Endodermal cell (in vitro differentiated cells): ENCODE measurements at regions not wholly inside any gene's neighbourhood (a gene's known extent, or its start where the extent isn't known, plus 50 kb on each side); places are given as distances from the start of the nearest gene placed in this dataset.

Source experiments
- DNase-seq: peaks from one replicate; pipeline ENCODE4 v3.0.0-alpha.2; 2017
- H3K27ac ChIP-seq: 2 replicates; pipeline ENCODE4 v1.5.1; 2013; ENCODE audit warnings: mild to moderate bottlenecking, low read depth, low read length, moderate library complexity
- H3K27me3 ChIP-seq: 2 replicates; pipeline ENCODE4 v1.6.1; 2013; ENCODE audit warnings: mild to moderate bottlenecking, low read length, moderate library complexity; ENCODE audit not compliant: insufficient read depth, control insufficient read depth, poor library complexity, severe bottlenecking
- H3K36me3 ChIP-seq: 2 replicates; pipeline ENCODE4 v1.7.0; 2013; ENCODE audit warnings: mild to moderate bottlenecking, low read length, moderate library complexity; ENCODE audit not compliant: control insufficient read depth, insufficient read depth
- H3K4me1 ChIP-seq: one replicate; pipeline ENCODE4 v1.7.0; 2013; ENCODE audit warnings: low read length; ENCODE audit not compliant: control insufficient read depth, insufficient read depth
- H3K4me3 ChIP-seq: 2 replicates; pipeline ENCODE4 v1.5.1; 2013; ENCODE audit warnings: mild to moderate bottlenecking, low read length, moderate library complexity
- H3K9ac ChIP-seq: 2 replicates; pipeline ENCODE4 v1.6.1; 2013; ENCODE audit warnings: mild to moderate bottlenecking, low read length, moderate library complexity; ENCODE audit not compliant: poor library complexity, severe bottlenecking; ENCODE audit errors: extremely low read depth
- H3K9me3 ChIP-seq: 2 replicates; pipeline ENCODE4 v1.6.1; 2013; ENCODE audit warnings: mild to moderate bottlenecking, low read length, moderate library complexity; ENCODE audit not compliant: control insufficient read depth
- H3K27ac Mint-ChIP-seq: 2 replicates; pipeline ENCODE4 v1.8.0; 2020; ENCODE audit warnings: mixed read lengths
- H3K27me3 Mint-ChIP-seq: 2 replicates; pipeline ENCODE4 v1.8.0; 2021; ENCODE audit warnings: mild to moderate bottlenecking, mixed read lengths; ENCODE audit not compliant: insufficient read depth
- H3K36me3 Mint-ChIP-seq: 2 replicates; pipeline ENCODE4 v1.8.0; 2020; ENCODE audit warnings: low read depth, mixed read lengths
- H3K4me1 Mint-ChIP-seq: 2 replicates; pipeline ENCODE4 v1.8.0; 2020; ENCODE audit warnings: mixed read lengths
- H3K4me3 Mint-ChIP-seq: 2 replicates; pipeline ENCODE4 v1.8.0; 2020; ENCODE audit warnings: mild to moderate bottlenecking, moderate library complexity, mixed read lengths
- H3K9me3 Mint-ChIP-seq: 2 replicates; pipeline ENCODE4 v1.8.0; 2020; ENCODE audit warnings: mild to moderate bottlenecking, mixed read lengths
- CTCF ChIP-seq: fragments of 200-600 bp; sonication (generic); conservative IDR thresholded peaks from 2 replicates; pipeline ENCODE4 v1.5.0; 2021; ENCODE audit warnings: antibody characterized with exemption, mild to moderate bottlenecking
- WGBS, 2 experiments: methylation state at CpG; one replicate each; pipeline versions ENCODE4 v1.1.5 to v1.1.7; 2013; ENCODE audit warnings: missing lambda C conversion rate in 2 of 2, mixed read lengths in 1 of 2; ENCODE audit not compliant: insufficient coverage in 1 of 2, insufficient read length in 1 of 2; 5-methylcytosine and 5-hydroxymethylcytosine counted together

- Mint-ChIP-seq H3K4me3 (no peak overlapping the region), H3K27ac (no peak overlapping the region), H3K27me3 (no peaks in the 10 kb centered on the region), H3K4me1 (no peaks in the 10 kb centered on the region), H3K9me3 (peaks cover 2% of the 10 kb centered on the region), H3K36me3 (no peaks in the 10 kb centered on the region)
- H3K9me3 ChIP-seq = no peaks in the 10 kb centered on the region
- H3K4me1 ChIP-seq = no peaks in the 10 kb centered on the region
- WGBS, 2 experiments = 93 to 98% methylated on average over 9 of the region's 9 CpGs
- H3K9ac ChIP-seq = no peak overlapping the region
- no peaks in the 10 kb centered on the region for H3K27me3 ChIP-seq
- DNase-seq = no peak
- no peaks in the 10 kb centered on the region for H3K36me3 ChIP-seq
- no peak for TF ChIP-seq CTCF
- H3K27ac ChIP-seq = no peak overlapping the region
- H3K4me3 ChIP-seq = no peak overlapping the region
Measured at GRCh38 chr6:19892260-19892659, 55.1 kb downstream of the ID4 start.

- Histone ChIP-seq H3K27ac (no peak overlapping the region), H3K36me3 (no peaks in the 10 kb centered on the region), H3K4me3 (no peak overlapping the region), H3K9ac (no peak overlapping the region), H3K4me1 (no peaks in the 10 kb centered on the region), H3K9me3 (no peaks in the 10 kb centered on the region), H3K27me3 (no peaks in the 10 kb centered on the region)
- 89 to 93% methylated on average over 7 to 8 of the region's 9 CpGs for WGBS, 2 experiments
- Mint-ChIP-seq H3K9me3 (no peaks in the 10 kb centered on the region), H3K27me3 (no peaks in the 10 kb centered on the region), H3K4me1 (no peaks in the 10 kb centered on the region), H3K36me3 (no peaks in the 10 kb centered on the region), H3K27ac (no peak overlapping the region), H3K4me3 (no peak overlapping the region)
- TF ChIP-seq CTCF = no peak
- DNase-seq = no peak
Measured at GRCh38 chr6:19895866-19896692, 58.9 kb downstream of the ID4 start.

- H3K27ac ChIP-seq = no peak overlapping the region
- H3K27ac Mint-ChIP-seq = no peak overlapping the region
- no peak overlapping the region for H3K9ac ChIP-seq
- no peaks in the 10 kb centered on the region for H3K27me3 ChIP-seq
- no peak for TF ChIP-seq CTCF
- H3K4me1 Mint-ChIP-seq = no peaks in the 10 kb centered on the region
- H3K27me3 Mint-ChIP-seq = no peaks in the 10 kb centered on the region
- no peaks in the 10 kb centered on the region for H3K9me3 ChIP-seq
- H3K36me3 Mint-ChIP-seq = no peaks in the 10 kb centered on the region
- H3K9me3 Mint-ChIP-seq = no peaks in the 10 kb centered on the region
- no peak for DNase-seq
- H3K36me3 ChIP-seq = no peaks in the 10 kb centered on the region
- no peak overlapping the region for H3K4me3 Mint-ChIP-seq
- H3K4me3 ChIP-seq = no peak overlapping the region
- 89 to 94% methylated on average over 2 of the region's 2 CpGs for WGBS, 2 experiments
- H3K4me1 ChIP-seq = no peaks in the 10 kb centered on the region
Measured at GRCh38 chr6:19896693-19897010, 59.5 kb downstream of the ID4 start.
